ENCODE measurements at regions not wholly inside any gene's neighbourhood (a gene's known extent, or its start where the extent isn't known, plus 50 kb on each side); places are given as distances from the start of the nearest gene placed in this dataset.

DNA sequence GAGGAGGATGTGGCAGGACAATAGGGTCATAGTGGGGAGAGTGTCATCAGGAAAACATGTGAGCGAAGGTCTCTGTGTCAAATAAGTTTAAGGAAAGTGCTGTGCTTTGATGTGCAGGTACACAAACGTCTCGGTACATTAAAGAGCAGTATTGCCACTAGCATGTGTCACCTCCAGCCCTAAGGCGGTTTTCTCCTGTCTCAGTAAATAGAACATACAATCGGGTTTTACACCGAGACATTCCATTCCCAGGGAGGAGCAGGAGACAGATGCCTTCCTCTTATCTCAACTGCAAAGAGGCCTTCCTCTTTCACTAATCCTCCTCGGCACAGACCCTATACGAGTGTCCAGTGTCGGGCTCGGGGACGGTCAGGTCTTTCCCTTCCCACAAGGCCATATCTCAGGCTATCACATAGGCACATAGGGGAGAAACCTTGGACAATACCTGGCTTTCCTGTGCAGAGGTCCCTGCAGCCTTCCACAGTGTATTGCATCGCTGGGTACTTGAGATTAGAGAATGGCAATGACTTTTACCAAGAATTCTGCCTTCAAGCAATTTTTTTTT lies 684.5 kb downstream of the PDHA2 start:
- Mint-ChIP-seq H3K27me3 (ENCODE audit: low read depth, unreplicated experiment) (no peaks in the 10 kb centered on the region), H3K36me3 (ENCODE audit: low read depth, unreplicated experiment) (no peaks in the 10 kb centered on the region), H3K27ac (ENCODE audit: unreplicated experiment) (no peak overlapping the region), H3K4me1 (ENCODE audit: low read depth, unreplicated experiment) (peaks cover 12% of the 10 kb centered on the region), H3K4me3 (ENCODE audit: unreplicated experiment) (no peak overlapping the region), H3K9me3 (ENCODE audit: unreplicated experiment) (no peaks in the 10 kb centered on the region)
- DNase-seq (ENCODE audit: low read depth) (no peak), FAIRE-seq (no peak)
- Histone ChIP-seq H3K4me2 (ENCODE audit: low read length) (no peak overlapping the region), H3K4me1 (ENCODE audit: insufficient read depth, low read length) (no peaks in the 10 kb centered on the region), H3K9ac (ENCODE audit: low read length) (no peak overlapping the region), H3K9me3 (ENCODE audit: insufficient read depth, low read depth, low read length) (no peaks in the 10 kb centered on the region), H3K36me3 (ENCODE audit: insufficient read depth, low read length) (no peaks in the 10 kb centered on the region), H3K79me2 (ENCODE audit: insufficient read depth, low read length) (no peaks in the 10 kb centered on the region), H3K27ac (ENCODE audit: low read depth, low read length) (no peak overlapping the region), H3K27me3 (ENCODE audit: insufficient read depth, low read length) (no peaks in the 10 kb centered on the region), H4K20me1 (ENCODE audit: insufficient read depth, low read length) (no peaks in the 10 kb centered on the region), H2AFZ (ENCODE audit: low read depth, low read length) (no peak overlapping the region), H3K4me3 (ENCODE audit: insufficient read depth, low read depth, low read length) (no peak overlapping the region)
- TF ChIP-seq, protein P1, sequence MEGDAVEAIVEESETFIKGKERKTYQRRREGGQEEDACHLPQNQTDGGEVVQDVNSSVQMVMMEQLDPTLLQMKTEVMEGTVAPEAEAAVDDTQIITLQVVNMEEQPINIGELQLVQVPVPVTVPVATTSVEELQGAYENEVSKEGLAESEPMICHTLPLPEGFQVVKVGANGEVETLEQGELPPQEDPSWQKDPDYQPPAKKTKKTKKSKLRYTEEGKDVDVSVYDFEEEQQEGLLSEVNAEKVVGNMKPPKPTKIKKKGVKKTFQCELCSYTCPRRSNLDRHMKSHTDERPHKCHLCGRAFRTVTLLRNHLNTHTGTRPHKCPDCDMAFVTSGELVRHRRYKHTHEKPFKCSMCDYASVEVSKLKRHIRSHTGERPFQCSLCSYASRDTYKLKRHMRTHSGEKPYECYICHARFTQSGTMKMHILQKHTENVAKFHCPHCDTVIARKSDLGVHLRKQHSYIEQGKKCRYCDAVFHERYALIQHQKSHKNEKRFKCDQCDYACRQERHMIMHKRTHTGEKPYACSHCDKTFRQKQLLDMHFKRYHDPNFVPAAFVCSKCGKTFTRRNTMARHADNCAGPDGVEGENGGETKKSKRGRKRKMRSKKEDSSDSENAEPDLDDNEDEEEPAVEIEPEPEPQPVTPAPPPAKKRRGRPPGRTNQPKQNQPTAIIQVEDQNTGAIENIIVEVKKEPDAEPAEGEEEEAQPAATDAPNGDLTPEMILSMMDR (IDR thresholded peaks at IDR 0.05; ENCODE audit: insufficient read depth, low read depth, low read length), result no peak
- TF ChIP-seq EZH2 (IDR thresholded peaks at IDR 0.05; ENCODE audit: insufficient read depth, low read length), result no peak

GRCh38 chr4:96525898-96526297 lies 686.0 kb downstream of the PDHA2 start:
- Histone ChIP-seq H3K9ac (ENCODE audit: low read length) (no peak overlapping the region), H3K4me2 (ENCODE audit: low read length) (peak overlapping the region; percentile 28), H3K36me3 (ENCODE audit: insufficient read depth, low read length) (no peaks in the 10 kb centered on the region), H3K4me3 (ENCODE audit: insufficient read depth, low read depth, low read length) (no peak overlapping the region), H3K79me2 (ENCODE audit: insufficient read depth, low read length) (no peaks in the 10 kb centered on the region), H3K4me1 (ENCODE audit: insufficient read depth, low read length) (no peaks in the 10 kb centered on the region), H2AFZ (ENCODE audit: low read depth, low read length) (no peak overlapping the region), H3K27me3 (ENCODE audit: insufficient read depth, low read length) (no peaks in the 10 kb centered on the region), H4K20me1 (ENCODE audit: insufficient read depth, low read length) (no peaks in the 10 kb centered on the region), H3K27ac (ENCODE audit: low read depth, low read length) (no peak overlapping the region), H3K9me3 (ENCODE audit: insufficient read depth, low read depth, low read length) (no peaks in the 10 kb centered on the region)
- Mint-ChIP-seq H3K4me3 (ENCODE audit: unreplicated experiment) (no peak overlapping the region), H3K27ac (ENCODE audit: unreplicated experiment) (no peak overlapping the region), H3K36me3 (ENCODE audit: low read depth, unreplicated experiment) (no peaks in the 10 kb centered on the region), H3K4me1 (ENCODE audit: low read depth, unreplicated experiment) (peaks cover 10% of the 10 kb centered on the region), H3K9me3 (ENCODE audit: unreplicated experiment) (no peaks in the 10 kb centered on the region), H3K27me3 (ENCODE audit: low read depth, unreplicated experiment) (no peaks in the 10 kb centered on the region)
- peak; percentile 8 for DNase-seq (ENCODE audit: low read depth)
- TF ChIP-seq, protein P1 (IDR thresholded peaks at IDR 0.05; ENCODE audit: insufficient read depth, low read depth, low read length), result no peak
- no peak for TF ChIP-seq EZH2 (IDR thresholded peaks at IDR 0.05; ENCODE audit: insufficient read depth, low read length)
- FAIRE-seq, result no peak

- no peaks in the 10 kb centered on the region for H3K9me3 Mint-ChIP-seq (ENCODE audit: unreplicated experiment)
- Histone ChIP-seq H3K4me2 (ENCODE audit: low read length) (no peak overlapping the region), H3K4me3 (ENCODE audit: insufficient read depth, low read depth, low read length) (no peak overlapping the region), H3K27me3 (ENCODE audit: insufficient read depth, low read length) (no peaks in the 10 kb centered on the region), H3K27ac (ENCODE audit: low read depth, low read length) (no peak overlapping the region), H3K9ac (ENCODE audit: low read length) (no peak overlapping the region), H3K4me1 (ENCODE audit: insufficient read depth, low read length) (no peaks in the 10 kb centered on the region), H3K9me3 (ENCODE audit: insufficient read depth, low read depth, low read length) (no peaks in the 10 kb centered on the region), H3K36me3 (ENCODE audit: insufficient read depth, low read length) (no peaks in the 10 kb centered on the region), H4K20me1 (ENCODE audit: insufficient read depth, low read length) (no peaks in the 10 kb centered on the region), H2AFZ (ENCODE audit: low read depth, low read length) (no peak overlapping the region), H3K79me2 (ENCODE audit: insufficient read depth, low read length) (no peaks in the 10 kb centered on the region)
- no peaks in the 10 kb centered on the region for H3K27me3 Mint-ChIP-seq (ENCODE audit: low read depth, unreplicated experiment)
- no peak for FAIRE-seq
- TF ChIP-seq EZH2 (IDR thresholded peaks at IDR 0.05; ENCODE audit: insufficient read depth, low read length), result no peak
- TF ChIP-seq, protein P1 (IDR thresholded peaks at IDR 0.05; ENCODE audit: insufficient read depth, low read depth, low read length), result no peak
- H3K4me3 Mint-ChIP-seq (ENCODE audit: unreplicated experiment), result no peak overlapping the region
- no peak overlapping the region for H3K27ac Mint-ChIP-seq (ENCODE audit: unreplicated experiment)
- H3K4me1 Mint-ChIP-seq (ENCODE audit: low read depth, unreplicated experiment), result peaks cover 10% of the 10 kb centered on the region
- no peak for DNase-seq (ENCODE audit: low read depth)
- H3K36me3 Mint-ChIP-seq (ENCODE audit: low read depth, unreplicated experiment), result no peaks in the 10 kb centered on the region
Observed at GRCh38 chr4:96526625-96527024, 686.7 kb downstream of the PDHA2 start.
